ENCODE measurements at regions not wholly inside any gene's neighbourhood (a gene's known extent, or its start where the extent isn't known, plus 50 kb on each side); places are given as distances from the start of the nearest gene placed in this dataset.

DNA sequence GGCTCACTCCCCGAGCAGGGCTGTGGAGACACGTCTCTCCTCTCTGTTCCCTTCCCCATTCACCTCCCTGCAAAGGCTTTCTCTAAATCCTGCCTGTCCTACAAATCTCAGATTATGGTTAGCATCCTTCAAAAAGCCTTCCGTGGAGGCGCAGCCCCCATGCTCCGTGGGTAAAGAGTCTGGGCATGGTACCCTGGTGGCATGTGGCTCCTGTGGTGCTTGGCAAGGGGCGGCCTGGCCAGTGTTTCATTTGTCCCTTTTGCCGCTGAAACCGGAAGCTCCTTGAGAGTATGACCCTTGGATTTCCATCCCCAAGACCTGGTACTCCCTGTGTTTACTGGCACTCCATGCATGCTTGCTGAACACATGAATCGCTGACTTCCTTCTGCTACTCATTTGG is 839.3 kb upstream of the SALL3 start:
- DNase-seq (ENCODE audit: low read depth) = no peak
- ChIA-PET POLR2A (no interaction called here), CTCF (no interaction called here)
- Histone ChIP-seq H3K36me3 (ENCODE audit: control insufficient read depth, insufficient read depth, low read length) (no peaks in the 10 kb centered on the region), H3K27me3 (ENCODE audit: control insufficient read depth, insufficient read depth, low read length) (no peaks in the 10 kb centered on the region), H3K4me3 (ENCODE audit: low read depth, low read length) (no peak overlapping the region)
- TF ChIP-seq, protein P1, sequence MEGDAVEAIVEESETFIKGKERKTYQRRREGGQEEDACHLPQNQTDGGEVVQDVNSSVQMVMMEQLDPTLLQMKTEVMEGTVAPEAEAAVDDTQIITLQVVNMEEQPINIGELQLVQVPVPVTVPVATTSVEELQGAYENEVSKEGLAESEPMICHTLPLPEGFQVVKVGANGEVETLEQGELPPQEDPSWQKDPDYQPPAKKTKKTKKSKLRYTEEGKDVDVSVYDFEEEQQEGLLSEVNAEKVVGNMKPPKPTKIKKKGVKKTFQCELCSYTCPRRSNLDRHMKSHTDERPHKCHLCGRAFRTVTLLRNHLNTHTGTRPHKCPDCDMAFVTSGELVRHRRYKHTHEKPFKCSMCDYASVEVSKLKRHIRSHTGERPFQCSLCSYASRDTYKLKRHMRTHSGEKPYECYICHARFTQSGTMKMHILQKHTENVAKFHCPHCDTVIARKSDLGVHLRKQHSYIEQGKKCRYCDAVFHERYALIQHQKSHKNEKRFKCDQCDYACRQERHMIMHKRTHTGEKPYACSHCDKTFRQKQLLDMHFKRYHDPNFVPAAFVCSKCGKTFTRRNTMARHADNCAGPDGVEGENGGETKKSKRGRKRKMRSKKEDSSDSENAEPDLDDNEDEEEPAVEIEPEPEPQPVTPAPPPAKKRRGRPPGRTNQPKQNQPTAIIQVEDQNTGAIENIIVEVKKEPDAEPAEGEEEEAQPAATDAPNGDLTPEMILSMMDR (IDR thresholded peaks at IDR 0.05; ENCODE audit: insufficient read depth, low read depth, low read length) = no peak

DNA sequence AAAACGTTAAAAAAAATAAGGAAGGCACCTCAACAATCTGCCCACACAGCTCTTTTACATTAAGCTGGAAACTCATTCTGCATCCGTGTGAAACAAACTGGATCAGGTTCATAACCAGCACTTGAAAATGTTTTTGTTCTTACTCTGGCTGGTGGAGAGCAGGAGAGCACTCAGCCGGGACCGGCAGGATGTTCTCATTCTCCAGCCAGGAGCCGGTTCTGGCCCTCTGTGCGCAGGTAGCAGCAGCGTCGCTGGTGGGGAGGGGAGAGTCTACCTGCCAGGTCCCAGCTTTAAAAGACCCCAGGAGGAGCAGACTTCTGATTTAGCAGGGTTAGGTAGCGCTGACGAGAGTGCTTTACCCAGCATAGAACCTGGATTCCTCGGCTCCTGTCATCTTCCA is 834.9 kb upstream of the SALL3 start:
- CTCF ChIA-PET = no interaction called here
- no peaks in the 10 kb centered on the region for H3K27me3 ChIP-seq (ENCODE audit: control insufficient read depth, insufficient read depth, low read length)
- DNase-seq (ENCODE audit: low read depth) = no peak
- POLR2A ChIA-PET = no interaction called here
- no peak overlapping the region for H3K4me3 ChIP-seq (ENCODE audit: low read depth, low read length)
- no peaks in the 10 kb centered on the region for H3K36me3 ChIP-seq (ENCODE audit: control insufficient read depth, insufficient read depth, low read length)
- TF ChIP-seq, protein P1 (IDR thresholded peaks at IDR 0.05; ENCODE audit: insufficient read depth, low read depth, low read length) = no peak

DNA sequence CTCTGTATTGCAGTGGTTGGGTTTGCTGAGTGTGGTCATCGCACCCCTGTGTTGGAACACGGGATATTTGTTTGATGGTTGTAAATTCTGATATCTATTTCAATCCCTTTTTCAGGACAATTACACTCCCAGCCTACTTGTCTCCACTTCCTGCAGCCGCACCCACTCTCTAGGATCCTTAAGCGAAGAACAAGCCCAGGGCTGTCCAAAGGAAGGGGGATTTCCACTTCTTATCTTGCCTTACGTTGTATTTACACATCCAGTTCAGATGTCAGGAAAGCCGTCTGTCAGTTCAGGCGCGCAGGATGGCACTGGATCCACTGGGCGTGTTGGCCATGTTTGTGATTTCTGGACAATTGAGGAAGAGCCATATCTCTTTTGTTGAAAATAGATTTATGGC is 834.5 kb upstream of the SALL3 start:
- TF ChIP-seq, protein P1 (IDR thresholded peaks at IDR 0.05; ENCODE audit: insufficient read depth, low read depth, low read length) = no peak
- CTCF ChIA-PET = no interaction called here
- DNase-seq (ENCODE audit: low read depth) = no peak
- POLR2A ChIA-PET = no interaction called here
- Histone ChIP-seq H3K27me3 (ENCODE audit: control insufficient read depth, insufficient read depth, low read length) (no peaks in the 10 kb centered on the region), H3K36me3 (ENCODE audit: control insufficient read depth, insufficient read depth, low read length) (no peaks in the 10 kb centered on the region), H3K4me3 (ENCODE audit: low read depth, low read length) (no peak overlapping the region)

DNA sequence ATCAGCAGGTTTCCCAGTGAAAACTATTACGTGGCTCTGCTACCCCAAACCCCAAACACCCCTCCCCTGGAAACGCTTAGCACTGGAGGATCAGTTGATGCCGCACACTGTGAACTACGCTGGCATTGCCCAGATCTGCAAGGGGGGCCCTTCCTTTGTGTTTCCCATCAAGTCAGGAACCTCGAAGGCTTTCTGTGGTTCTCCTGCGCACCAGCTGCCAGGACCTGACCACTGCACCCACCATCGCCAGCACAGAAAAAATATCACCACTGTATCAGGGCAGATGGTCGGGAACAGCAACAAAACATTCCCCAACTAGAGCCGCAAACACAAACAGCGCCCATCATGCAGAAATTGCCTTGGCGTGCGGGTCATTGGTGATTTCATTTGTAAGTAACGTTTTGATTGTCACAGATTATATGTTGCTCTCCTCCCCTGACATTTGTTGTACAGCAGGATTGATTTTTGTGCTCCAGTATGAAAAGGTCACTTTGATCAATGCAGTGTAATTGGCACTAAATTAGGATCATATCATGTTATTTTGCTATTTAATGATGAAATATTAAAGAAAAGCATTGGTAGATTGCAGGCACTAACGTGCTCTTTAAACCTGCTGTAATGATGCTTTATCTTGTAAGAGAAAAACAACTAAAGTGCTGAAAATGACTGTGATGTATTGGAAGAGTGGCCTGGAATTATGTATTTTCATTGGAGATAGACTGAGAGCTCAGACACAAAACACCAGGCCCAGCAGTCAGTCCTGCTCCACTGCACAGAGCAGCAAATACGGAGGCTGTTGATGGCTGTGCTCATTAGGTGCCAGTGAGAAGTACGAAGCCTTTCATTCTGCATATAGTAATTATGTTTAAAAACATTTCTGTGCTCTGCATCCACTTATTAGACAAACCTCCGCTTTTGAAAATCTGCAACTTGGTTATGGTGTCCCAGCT is 833.2 kb upstream of the SALL3 start:
- ChIA-PET CTCF (no interaction called here), POLR2A (no interaction called here)
- H3K4me3 ChIP-seq (ENCODE audit: low read depth, low read length) = no peak overlapping the region
- H3K36me3 ChIP-seq (ENCODE audit: control insufficient read depth, insufficient read depth, low read length) = no peaks in the 10 kb centered on the region
- H3K27me3 ChIP-seq (ENCODE audit: control insufficient read depth, insufficient read depth, low read length) = no peaks in the 10 kb centered on the region
- TF ChIP-seq, protein P1 (IDR thresholded peaks at IDR 0.05; ENCODE audit: insufficient read depth, low read depth, low read length) = no peak
- DNase-seq (ENCODE audit: low read depth) = no peak

DNA sequence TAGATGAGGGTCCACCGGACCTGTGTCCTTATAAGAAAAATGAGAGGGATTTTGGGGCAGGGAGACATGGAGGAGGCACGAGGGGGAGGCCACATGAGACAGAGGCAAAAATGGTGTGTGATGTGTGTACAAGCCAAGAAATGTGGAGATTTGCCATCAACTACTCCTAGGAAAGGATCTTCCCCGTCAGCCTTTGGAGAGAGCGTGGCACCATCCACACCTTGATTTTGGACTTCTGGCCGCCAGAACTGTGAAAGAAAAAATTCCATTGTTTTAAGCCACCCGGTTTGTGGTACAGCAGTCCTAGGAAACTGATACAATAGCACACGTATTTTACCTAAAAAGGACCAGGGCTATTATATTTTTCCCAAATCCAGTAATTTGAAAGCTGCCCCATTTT is 829.0 kb upstream of the SALL3 start:
- no peak overlapping the region for H3K4me3 ChIP-seq (ENCODE audit: low read depth, low read length)
- TF ChIP-seq, protein P1 (IDR thresholded peaks at IDR 0.05; ENCODE audit: insufficient read depth, low read depth, low read length) = no peak
- ChIA-PET CTCF (no interaction called here), POLR2A (no interaction called here)
- no peak for DNase-seq (ENCODE audit: low read depth)
- no peaks in the 10 kb centered on the region for H3K36me3 ChIP-seq (ENCODE audit: control insufficient read depth, insufficient read depth, low read length)
- no peaks in the 10 kb centered on the region for H3K27me3 ChIP-seq (ENCODE audit: control insufficient read depth, insufficient read depth, low read length)
